HG03039 (cell line): ENCODE measurements at regions not wholly inside any gene's neighbourhood (a gene's known extent, or its start where the extent isn't known, plus 50 kb on each side); places are given as distances from the start of the nearest gene placed in this dataset.

Source experiments
- ATAC-seq: cut with Tn5 transposase; IDR thresholded peaks from one replicate; pipeline ENCODE4 v1.9.1; 2021; ENCODE audit warnings: mild to moderate bottlenecking, moderate library complexity; ENCODE audit not compliant: unreplicated experiment

- no peak for ATAC-seq
Measured at GRCh38 chr4:130403221-130403620, 1307.3 kb downstream of the C4orf33 start.

DNA sequence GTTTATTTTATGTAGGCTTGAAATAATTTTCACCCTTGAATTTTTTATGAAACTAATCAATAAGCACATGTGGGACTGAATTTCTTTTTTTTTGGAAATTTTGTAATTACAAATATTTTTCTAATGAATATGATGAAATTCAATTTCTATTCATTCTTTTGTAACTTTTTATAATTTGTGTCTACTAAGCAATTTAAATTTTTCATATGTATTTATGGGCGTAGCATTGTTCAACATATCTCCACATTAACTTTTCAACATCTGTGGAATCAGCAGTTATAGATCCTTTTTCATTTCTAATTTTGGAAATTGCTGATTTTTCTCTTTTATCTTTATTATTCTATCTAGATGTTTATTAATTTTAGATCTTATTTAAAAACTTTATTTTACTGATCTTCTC, 1320.3 kb downstream of the C4orf33 start:
- ATAC-seq, result no peak

DNA sequence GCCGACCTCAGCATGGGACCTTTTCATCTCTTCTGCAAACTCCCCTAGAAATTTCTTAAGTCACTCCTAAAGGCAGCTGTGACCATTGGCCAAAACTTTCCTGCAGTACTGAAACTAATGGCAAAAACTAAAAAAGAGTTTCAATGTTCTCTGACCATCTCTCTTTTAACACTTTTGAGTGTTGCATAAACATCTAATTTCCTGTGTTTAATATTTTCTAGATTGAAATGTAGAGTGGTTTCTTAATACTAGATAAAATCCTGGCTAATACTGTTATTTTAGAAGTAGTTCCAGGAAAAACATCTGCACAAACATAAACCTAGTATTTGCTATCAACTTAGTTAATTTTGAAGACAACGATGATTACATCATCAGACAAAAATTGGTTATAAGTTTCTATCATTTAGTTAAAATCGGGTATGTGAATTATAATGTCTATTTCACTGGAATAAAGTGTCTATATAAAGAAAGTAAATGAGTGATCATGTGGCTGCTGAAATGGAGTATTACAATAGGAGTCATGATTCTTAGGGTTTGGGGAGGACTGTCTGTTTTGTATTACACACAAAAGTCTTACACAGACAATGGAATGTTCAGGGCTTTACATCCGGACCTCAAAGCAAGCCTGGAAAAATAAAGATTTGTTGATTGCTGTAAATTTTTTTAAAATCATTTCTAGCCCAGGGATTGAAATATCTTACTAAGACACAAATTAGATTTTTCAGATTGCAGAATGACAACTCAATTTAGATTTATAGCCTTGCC, 1323.4 kb downstream of the C4orf33 start:
- ATAC-seq, result no peak

DNA sequence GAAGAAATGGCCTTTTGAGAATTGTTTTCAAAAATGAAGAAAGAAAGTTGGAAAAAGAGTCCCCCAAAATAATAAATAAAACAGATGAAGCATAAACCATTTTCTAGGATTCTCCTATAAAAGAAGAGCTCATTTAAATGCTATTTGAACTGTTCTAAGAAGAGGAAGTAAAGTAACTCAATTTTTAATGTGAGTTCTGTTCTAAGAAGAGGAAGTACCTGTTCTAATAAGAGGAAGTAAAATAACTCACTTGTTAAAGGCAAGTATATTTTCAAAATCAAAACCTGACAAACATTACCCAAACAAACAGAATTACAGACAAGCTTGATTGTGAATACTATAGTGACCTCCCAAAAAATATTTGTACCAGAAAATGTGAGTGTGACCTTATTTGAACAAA, 1326.3 kb downstream of the C4orf33 start:
- no peak for ATAC-seq

DNA sequence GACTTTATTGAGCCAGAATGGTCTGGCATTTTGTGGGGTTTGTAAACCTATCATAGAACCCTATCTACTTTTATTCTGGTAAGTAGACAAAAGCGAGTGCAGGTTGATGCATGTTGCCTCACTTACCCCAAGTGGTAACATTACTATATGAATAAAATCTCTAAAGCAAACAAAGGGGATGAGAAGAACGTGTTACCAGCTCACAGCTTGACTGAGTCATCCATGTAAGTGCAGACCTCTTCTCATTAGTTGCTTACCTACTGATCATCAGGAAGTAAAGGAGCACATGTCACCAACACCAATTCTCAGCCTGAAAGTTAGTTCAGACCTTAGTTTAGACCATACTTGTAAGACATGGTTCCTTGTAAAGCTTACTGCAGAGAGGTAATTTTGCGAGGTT, 1328.3 kb downstream of the C4orf33 start:
- ATAC-seq, result no peak

GRCh38 chr4:130432289-130432688, 1336.3 kb downstream of the C4orf33 start:
- no peak for ATAC-seq

DNA sequence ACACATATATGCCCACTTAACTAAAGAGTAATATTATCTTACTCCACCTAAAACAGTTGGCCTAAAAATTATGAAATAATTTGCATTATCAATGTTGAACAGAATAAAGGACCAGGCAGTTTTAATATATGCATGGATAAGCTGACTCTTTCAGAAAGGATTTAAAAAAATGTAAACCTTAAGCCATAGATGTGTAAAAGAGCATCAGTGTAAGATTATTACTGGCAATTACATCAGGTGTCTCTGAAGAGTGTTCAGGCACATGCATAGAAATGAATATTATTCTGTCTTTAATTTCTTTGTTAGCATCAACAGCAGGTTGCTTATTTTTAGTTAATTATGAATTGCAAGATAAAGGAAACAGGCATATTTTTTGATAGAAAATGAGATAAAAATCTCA, 1353.8 kb downstream of the C4orf33 start:
- ATAC-seq, result no peak

DNA sequence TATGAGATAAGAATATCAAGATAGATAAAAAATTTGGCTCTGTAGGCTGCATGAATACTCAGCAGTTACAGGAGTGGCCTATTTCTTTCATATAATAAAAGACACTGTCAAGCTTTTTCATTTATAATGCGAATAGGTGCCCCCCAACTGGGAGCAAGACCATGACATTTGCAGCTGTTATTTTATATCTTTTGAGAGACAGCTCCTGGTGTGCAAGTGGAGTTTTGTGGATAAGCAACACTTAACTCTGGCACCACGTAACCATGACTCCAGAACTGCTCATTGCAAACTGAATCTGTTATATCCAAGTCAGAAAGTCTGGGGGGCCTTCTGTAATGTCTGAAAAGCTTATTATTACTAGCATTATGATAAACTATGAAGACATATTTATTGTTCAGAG, 1372.4 kb downstream of the C4orf33 start:
- no peak for ATAC-seq

DNA sequence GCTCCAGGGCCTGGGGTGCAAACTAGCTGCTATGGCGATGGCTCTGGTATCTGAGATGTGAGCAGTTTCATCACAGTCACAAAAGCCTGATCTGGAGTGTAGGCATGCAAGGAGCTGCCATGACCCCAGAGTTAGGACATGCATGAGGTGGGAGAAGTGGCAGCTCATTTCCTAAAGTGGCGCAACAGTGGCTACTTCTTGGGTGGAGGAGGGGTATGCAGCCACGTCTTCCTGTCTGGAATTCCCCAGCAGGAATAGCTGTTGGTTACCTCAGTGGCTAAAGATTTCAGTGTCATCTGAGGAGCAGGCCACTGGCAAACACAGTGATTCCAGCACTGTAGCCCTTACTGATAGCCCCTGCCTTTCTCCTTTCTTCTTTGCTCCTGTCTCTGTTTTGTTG, 1382.5 kb downstream of the C4orf33 start:
- ATAC-seq, result no peak

- no peak for ATAC-seq
Measured at GRCh38 chr4:130479020-130479419, 1383.1 kb downstream of the C4orf33 start.

DNA sequence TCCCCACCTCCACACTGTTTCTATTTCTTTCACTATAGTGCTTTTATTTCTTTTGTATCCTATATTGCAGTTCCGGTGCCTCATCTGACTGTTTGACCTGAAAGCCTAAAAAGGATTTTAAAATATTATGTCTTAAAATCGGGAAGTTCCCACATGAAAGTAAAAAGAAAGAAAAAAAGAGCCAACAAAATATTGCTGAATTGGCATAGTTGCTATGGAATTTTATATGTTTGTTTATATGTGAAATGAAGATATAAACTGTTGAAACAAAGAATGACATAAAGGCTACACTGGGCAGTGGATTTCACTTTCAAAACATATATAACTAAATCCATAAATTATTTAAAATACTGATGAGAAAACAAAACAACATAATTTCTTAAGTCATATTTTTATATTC, 1383.7 kb downstream of the C4orf33 start:
- no peak for ATAC-seq

- ATAC-seq, result no peak
Measured at GRCh38 chr4:130484826-130485225, 1388.9 kb downstream of the C4orf33 start.

GRCh38 chr4:130485371-130485770, 1389.4 kb downstream of the C4orf33 start:
- ATAC-seq, result no peak

GRCh38 chr4:130486186-130486585, 1390.2 kb downstream of the C4orf33 start:
- no peak for ATAC-seq

- ATAC-seq, result no peak
Measured at GRCh38 chr4:130486841-130487240, 1390.9 kb downstream of the C4orf33 start.

DNA sequence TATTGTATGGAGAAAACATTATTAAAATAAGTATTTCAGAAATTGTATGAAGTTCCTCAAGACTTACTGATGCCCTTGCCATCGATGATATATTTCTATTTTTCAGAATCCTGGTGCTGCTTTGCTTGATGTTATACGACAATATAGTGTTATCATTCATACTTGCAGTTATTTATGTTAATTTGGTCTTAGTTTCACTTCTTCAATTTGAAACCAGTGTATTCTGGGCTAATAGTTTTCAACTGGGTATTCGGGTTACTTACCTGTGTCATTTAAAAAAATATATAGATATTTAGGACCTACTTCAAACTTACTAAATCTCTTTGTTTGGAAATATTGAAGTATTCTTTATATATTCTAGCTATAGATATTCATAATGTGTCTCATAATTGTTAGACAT, 1414.7 kb downstream of the C4orf33 start:
- no peak for ATAC-seq

DNA sequence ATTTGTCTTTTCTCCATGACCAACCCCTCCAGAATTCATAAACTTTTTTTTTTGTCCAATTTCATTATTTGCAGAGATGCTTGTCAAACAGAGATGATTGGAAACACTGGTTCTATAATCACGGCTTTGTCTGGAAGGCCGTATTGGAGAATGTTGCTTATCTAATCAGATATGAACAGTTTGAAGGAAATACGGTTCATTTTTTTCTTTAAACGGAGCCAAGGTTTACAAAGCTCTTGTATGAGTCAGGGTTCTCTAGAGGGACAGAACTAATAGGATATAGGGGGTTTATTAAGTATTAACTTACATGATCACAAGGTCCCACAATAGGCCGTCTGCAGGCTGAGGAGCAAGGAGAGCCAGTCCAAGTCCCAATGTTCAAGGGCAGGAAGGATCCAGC, 1415.8 kb downstream of the C4orf33 start:
- no peak for ATAC-seq

DNA sequence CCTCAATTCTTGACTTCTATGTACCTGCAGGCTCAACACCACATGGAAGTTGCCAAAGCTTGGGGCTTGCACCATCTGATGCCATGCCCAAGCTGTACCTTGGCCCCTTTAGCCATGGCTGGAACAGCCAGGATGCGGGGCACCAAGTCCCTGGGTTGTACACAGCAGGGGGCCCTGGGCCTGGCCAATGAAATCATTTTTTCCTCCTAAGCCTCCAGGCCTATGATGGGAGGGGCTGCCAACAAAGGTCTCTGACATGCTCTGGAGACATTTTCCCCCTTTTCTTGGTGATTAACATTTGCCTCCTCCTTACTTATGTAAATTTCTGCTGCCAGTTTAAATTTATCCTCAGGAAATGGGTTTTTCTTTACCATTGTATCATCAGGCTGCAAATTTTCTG, 1428.1 kb downstream of the C4orf33 start:
- ATAC-seq, result no peak

- ATAC-seq, result no peak
Measured at GRCh38 chr4:130530505-130530904, 1434.6 kb downstream of the C4orf33 start.

DNA sequence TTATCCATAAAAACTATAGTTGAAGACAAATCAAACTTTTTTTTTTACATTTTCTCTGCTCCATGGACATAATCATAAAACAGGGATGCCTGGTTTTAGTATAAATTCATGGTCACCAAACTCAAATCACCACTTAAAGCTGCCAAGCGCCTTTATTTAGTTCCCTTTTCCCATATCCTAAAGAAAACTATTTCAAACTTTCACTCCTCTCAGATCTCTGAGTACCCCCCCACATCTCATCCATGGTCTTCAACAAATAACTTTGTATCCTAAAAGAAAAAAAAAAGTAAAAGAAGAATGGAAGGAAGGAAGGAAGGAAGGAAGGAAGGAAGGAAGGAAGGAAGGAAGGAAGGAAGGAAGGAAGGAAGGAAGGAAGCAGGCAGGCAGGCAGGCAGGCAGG, 1438.7 kb downstream of the C4orf33 start:
- ATAC-seq, result no peak

GRCh38 chr4:130542953-130543352, 1447.0 kb downstream of the C4orf33 start:
- no peak for ATAC-seq

- no peak for ATAC-seq
Measured at GRCh38 chr4:130545171-130545570, 1449.2 kb downstream of the C4orf33 start.

GRCh38 chr4:130545596-130545995, 1449.6 kb downstream of the C4orf33 start:
- no peak for ATAC-seq
